HEK293 (cell line): ENCODE measurements at regions not wholly inside any gene's neighbourhood (a gene's known extent, or its start where the extent isn't known, plus 50 kb on each side); places are given as distances from the start of the nearest gene placed in this dataset.

Source experiments
- CTCF ChIA-PET: fragments of 350-600 bp; formaldehyde crosslinking; extraction: SDS; loops from one replicate; lab custom pipeline; 2021; ENCODE audit warnings: antibody characterized with exemption; lab: Yijun Ruan, JAX
- POLR2A ChIA-PET: fragments of 300-600 bp; formaldehyde crosslinking; extraction: SDS; loops from one replicate; lab custom pipeline; 2020; ENCODE audit warnings: antibody characterized with exemption, inconsistent platforms; lab: Yijun Ruan, JAX
- H3K27ac ChIP-seq: fragments of 200-500 bp; sonication (Bioruptor generic); 2 replicates; pipeline ENCODE4 v1.5.1; 2014; ENCODE audit warnings: low read depth, low read length, control low read depth, inconsistent platforms; ENCODE audit errors: extremely low read depth
- H3K36me3 ChIP-seq, 2 experiments: fragments of 200-500 bp in 1 of 2; sonication (Bioruptor generic) in 1 of 2; 1 replicate in 1 of 2; 2 replicates in 1 of 2; pipeline ENCODE4 v1.5.1; 2014 to 2017; ENCODE audit warnings: inconsistent platforms in 2 of 2, low read length in 2 of 2; ENCODE audit not compliant: control insufficient read depth in 2 of 2, insufficient read depth in 1 of 2
- H3K4me1 ChIP-seq: fragments of 200-500 bp; sonication (Bioruptor generic); 2 replicates; pipeline ENCODE4 v1.5.1; 2014; ENCODE audit warnings: mild to moderate bottlenecking, low read length, inconsistent platforms; ENCODE audit not compliant: control insufficient read depth, insufficient read depth
- H3K4me3 ChIP-seq: 2 replicates; pipeline ENCODE4 v1.5.1; 2011; ENCODE audit warnings: low read depth, mild to moderate bottlenecking, control low read depth, low read length, moderate library complexity
- H3K9me3 ChIP-seq: fragments of 200-500 bp; sonication (Bioruptor generic); 2 replicates; pipeline ENCODE4 v1.5.1; 2014; ENCODE audit warnings: low read depth, low read length, inconsistent platforms; ENCODE audit not compliant: control insufficient read depth, insufficient read depth
- GLI4 ChIP-seq: fragments of 450-650 bp; formaldehyde crosslinking; IDR thresholded peaks from 2 replicates; pipeline ENCODE4 v1.5.1; 2016; ENCODE audit warnings: missing biosample characterization, missing genetic modification characterization
- HOXA7 ChIP-seq: sonication (generic); formaldehyde crosslinking; IDR thresholded peaks from 2 replicates; pipeline ENCODE4 v1.8.1; 2022; ENCODE audit warnings: missing genetic modification reagents, borderline replicate concordance
- KLF7 ChIP-seq: fragments of 450-650 bp; formaldehyde crosslinking; IDR thresholded peaks from 2 replicates; pipeline ENCODE4 v1.5.1; 2016; ENCODE audit warnings: missing biosample characterization, missing genetic modification characterization, borderline replicate concordance
- YY1 ChIP-seq: fragments of 450-650 bp; formaldehyde crosslinking; IDR thresholded peaks from 2 replicates; pipeline ENCODE4 v1.5.1; 2018; ENCODE audit warnings: missing biosample characterization, missing genetic modification characterization
- YY2 ChIP-seq: fragments of 450-650 bp; formaldehyde crosslinking; IDR thresholded peaks from 2 replicates; pipeline ENCODE4 v1.5.1; 2016; ENCODE audit warnings: missing biosample characterization, missing genetic modification characterization
- ZBTB8A ChIP-seq: fragments of 450-650 bp; formaldehyde crosslinking; IDR thresholded peaks from 2 replicates; pipeline ENCODE4 v1.5.1; 2016; ENCODE audit warnings: missing biosample characterization, missing genetic modification characterization
- ZIC2 ChIP-seq: fragments of 450-650 bp; formaldehyde crosslinking; IDR thresholded peaks from 2 replicates; pipeline ENCODE4 v1.5.1; 2016; ENCODE audit warnings: missing biosample characterization, missing genetic modification characterization
- ZNF146 ChIP-seq: fragments of 450-650 bp; formaldehyde crosslinking; IDR thresholded peaks from 2 replicates; pipeline ENCODE4 v1.5.1; 2016; ENCODE audit warnings: missing biosample characterization, missing genetic modification characterization
- ZNF23 ChIP-seq: fragments of 450-650 bp; formaldehyde crosslinking; IDR thresholded peaks from 2 replicates; pipeline ENCODE4 v1.5.1; 2016; ENCODE audit warnings: missing biosample characterization, missing genetic modification characterization, borderline replicate concordance
- ZNF24 ChIP-seq: fragments of 450-650 bp; formaldehyde crosslinking; IDR thresholded peaks from 2 replicates; pipeline ENCODE4 v1.5.1; 2016; ENCODE audit warnings: missing biosample characterization, missing genetic modification characterization
- ZNF416 ChIP-seq: fragments of 450-650 bp; formaldehyde crosslinking; IDR thresholded peaks from 2 replicates; pipeline ENCODE4 v1.5.1; 2016; ENCODE audit warnings: missing biosample characterization, missing genetic modification characterization
- ZNF514 ChIP-seq: fragments of 450-650 bp; formaldehyde crosslinking; IDR thresholded peaks from 2 replicates; pipeline ENCODE4 v1.5.1; 2016; ENCODE audit warnings: missing biosample characterization, missing genetic modification characterization
- ZNF660 ChIP-seq: fragments of 450-650 bp; IDR thresholded peaks from 2 replicates; pipeline ENCODE4 v1.5.1; 2018; ENCODE audit warnings: missing biosample characterization, mild to moderate bottlenecking, missing genetic modification characterization
- ZNF704 ChIP-seq: fragments of 450-650 bp; formaldehyde crosslinking; IDR thresholded peaks from 2 replicates; pipeline ENCODE4 v1.5.1; 2016; ENCODE audit warnings: missing biosample characterization, missing genetic modification characterization
- ZNF76 ChIP-seq: fragments of 450-650 bp; formaldehyde crosslinking; IDR thresholded peaks from 2 replicates; pipeline ENCODE4; 2016; ENCODE audit warnings: low read depth, missing biosample characterization, missing genetic modification characterization, borderline replicate concordance
- ZNF830 ChIP-seq: fragments of 450-650 bp; IDR thresholded peaks from 2 replicates; pipeline ENCODE4 v1.5.0; 2018; ENCODE audit warnings: missing biosample characterization, missing genetic modification characterization, low read depth, mild to moderate bottlenecking, moderate library complexity
- ZSCAN16 ChIP-seq: fragments of 450-650 bp; formaldehyde crosslinking; IDR thresholded peaks from 2 replicates; pipeline ENCODE4 v1.5.1; 2016; ENCODE audit warnings: missing biosample characterization, missing genetic modification characterization
- ZSCAN30 ChIP-seq: fragments of 450-650 bp; IDR thresholded peaks from 2 replicates; pipeline ENCODE4 v1.5.1; 2018; ENCODE audit warnings: missing biosample characterization, mild to moderate bottlenecking, missing genetic modification characterization, moderate library complexity
- TF ChIP-seq, protein P1 (sequence below): fragments of 450-650 bp; formaldehyde crosslinking; IDR thresholded peaks from 2 replicates; pipeline ENCODE4 v1.5.1; 2016; ENCODE audit warnings: missing biosample characterization, missing genetic modification characterization
- TF ChIP-seq, protein P2 (sequence below): fragments of 450-650 bp; formaldehyde crosslinking; IDR thresholded peaks from 2 replicates; pipeline ENCODE4 v1.5.1; 2016; ENCODE audit warnings: missing biosample characterization, missing genetic modification characterization
- TF ChIP-seq, protein P3 (sequence below): fragments of 450-650 bp; formaldehyde crosslinking; IDR thresholded peaks from 2 replicates; pipeline ENCODE4 v1.5.1; 2017; ENCODE audit warnings: missing biosample characterization, missing genetic modification characterization
- TF ChIP-seq, protein P4 (sequence below): fragments of 450-650 bp; formaldehyde crosslinking; IDR thresholded peaks from 2 replicates; pipeline ENCODE4 v1.5.1; 2017; ENCODE audit warnings: missing biosample characterization, missing genetic modification characterization

DNA sequence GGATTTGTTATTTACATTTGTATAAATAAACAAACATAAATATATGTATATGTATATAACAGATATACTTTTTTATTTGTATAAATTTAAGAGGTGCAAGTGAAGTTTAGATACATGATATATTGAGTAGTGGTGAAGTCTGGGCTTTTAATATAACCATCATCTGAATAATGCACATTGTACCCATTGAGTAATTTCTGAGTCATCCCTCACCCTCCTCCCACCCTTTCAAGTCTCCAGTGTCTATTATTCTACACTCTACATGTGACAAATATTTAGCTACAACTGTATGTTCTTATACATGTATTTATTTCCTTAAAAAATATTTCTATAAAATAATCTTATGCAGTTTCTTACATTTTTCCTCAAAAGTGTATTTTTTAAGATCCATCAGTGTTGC, 358.7 kb upstream of the TFPI start (continued):
- TF ChIP-seq, protein P1, sequence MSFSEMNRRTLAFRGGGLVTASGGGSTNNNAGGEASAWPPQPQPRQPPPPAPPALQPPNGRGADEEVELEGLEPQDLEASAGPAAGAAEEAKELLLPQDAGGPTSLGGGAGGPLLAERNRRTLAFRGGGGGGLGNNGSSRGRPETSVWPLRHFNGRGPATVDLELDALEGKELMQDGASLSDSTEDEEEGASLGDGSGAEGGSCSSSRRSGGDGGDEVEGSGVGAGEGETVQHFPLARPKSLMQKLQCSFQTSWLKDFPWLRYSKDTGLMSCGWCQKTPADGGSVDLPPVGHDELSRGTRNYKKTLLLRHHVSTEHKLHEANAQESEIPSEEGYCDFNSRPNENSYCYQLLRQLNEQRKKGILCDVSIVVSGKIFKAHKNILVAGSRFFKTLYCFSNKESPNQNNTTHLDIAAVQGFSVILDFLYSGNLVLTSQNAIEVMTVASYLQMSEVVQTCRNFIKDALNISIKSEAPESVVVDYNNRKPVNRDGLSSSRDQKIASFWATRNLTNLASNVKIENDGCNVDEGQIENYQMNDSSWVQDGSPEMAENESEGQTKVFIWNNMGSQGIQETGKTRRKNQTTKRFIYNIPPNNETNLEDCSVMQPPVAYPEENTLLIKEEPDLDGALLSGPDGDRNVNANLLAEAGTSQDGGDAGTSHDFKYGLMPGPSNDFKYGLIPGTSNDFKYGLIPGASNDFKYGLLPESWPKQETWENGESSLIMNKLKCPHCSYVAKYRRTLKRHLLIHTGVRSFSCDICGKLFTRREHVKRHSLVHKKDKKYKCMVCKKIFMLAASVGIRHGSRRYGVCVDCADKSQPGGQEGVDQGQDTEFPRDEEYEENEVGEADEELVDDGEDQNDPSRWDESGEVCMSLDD (tag by site-specific recombination): no peak
- TF ChIP-seq, protein P2, sequence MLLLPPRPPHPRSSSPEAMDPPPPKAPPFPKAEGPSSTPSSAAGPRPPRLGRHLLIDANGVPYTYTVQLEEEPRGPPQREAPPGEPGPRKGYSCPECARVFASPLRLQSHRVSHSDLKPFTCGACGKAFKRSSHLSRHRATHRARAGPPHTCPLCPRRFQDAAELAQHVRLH: no peak

GRCh38 chr2:187915810-187916209, 361.6 kb upstream of the TFPI start:
- POLR2A ChIA-PET: no interaction called here
- no peaks in the 10 kb centered on the region for H3K36me3 ChIP-seq
- H3K27ac ChIP-seq: no peak overlapping the region
- H3K9me3 ChIP-seq: no peaks in the 10 kb centered on the region
- no peak overlapping the region for H3K4me3 ChIP-seq
- CTCF ChIA-PET: no interaction called here
- H3K4me1 ChIP-seq: no peaks in the 10 kb centered on the region
- TF ChIP-seq, protein P3, sequence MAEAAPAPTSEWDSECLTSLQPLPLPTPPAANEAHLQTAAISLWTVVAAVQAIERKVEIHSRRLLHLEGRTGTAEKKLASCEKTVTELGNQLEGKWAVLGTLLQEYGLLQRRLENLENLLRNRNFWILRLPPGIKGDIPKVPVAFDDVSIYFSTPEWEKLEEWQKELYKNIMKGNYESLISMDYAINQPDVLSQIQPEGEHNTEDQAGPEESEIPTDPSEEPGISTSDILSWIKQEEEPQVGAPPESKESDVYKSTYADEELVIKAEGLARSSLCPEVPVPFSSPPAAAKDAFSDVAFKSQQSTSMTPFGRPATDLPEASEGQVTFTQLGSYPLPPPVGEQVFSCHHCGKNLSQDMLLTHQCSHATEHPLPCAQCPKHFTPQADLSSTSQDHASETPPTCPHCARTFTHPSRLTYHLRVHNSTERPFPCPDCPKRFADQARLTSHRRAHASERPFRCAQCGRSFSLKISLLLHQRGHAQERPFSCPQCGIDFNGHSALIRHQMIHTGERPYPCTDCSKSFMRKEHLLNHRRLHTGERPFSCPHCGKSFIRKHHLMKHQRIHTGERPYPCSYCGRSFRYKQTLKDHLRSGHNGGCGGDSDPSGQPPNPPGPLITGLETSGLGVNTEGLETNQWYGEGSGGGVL: no peak
- no peak for TF ChIP-seq ZSCAN16
- no peak for TF ChIP-seq ZNF416
- no peak for TF ChIP-seq ZNF23 (tag by site-specific recombination)
- TF ChIP-seq ZNF660 (tag by site-specific recombination): no peak
- TF ChIP-seq YY1: no peak
- TF ChIP-seq, protein P4, sequence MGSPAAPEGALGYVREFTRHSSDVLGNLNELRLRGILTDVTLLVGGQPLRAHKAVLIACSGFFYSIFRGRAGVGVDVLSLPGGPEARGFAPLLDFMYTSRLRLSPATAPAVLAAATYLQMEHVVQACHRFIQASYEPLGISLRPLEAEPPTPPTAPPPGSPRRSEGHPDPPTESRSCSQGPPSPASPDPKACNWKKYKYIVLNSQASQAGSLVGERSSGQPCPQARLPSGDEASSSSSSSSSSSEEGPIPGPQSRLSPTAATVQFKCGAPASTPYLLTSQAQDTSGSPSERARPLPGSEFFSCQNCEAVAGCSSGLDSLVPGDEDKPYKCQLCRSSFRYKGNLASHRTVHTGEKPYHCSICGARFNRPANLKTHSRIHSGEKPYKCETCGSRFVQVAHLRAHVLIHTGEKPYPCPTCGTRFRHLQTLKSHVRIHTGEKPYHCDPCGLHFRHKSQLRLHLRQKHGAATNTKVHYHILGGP: no peak
- no peak for TF ChIP-seq HOXA7
- TF ChIP-seq ZNF704 (tag by site-specific recombination): no peak
- no peak for TF ChIP-seq GLI4
- no peak for TF ChIP-seq ZNF830
- TF ChIP-seq ZNF514 (tag by site-specific recombination): no peak
- no peak for TF ChIP-seq ZNF76 (tag by site-specific recombination)
- TF ChIP-seq ZBTB8A: no peak
- TF ChIP-seq KLF7: no peak
- no peak for TF ChIP-seq ZNF24 (tag by site-specific recombination)
- TF ChIP-seq ZNF146: no peak

GRCh38 chr2:187916799-187917198, 362.6 kb upstream of the TFPI start:
- no peaks in the 10 kb centered on the region for H3K36me3 ChIP-seq
- no peaks in the 10 kb centered on the region for H3K9me3 ChIP-seq
- POLR2A ChIA-PET: no interaction called here
- no peak for TF ChIP-seq ZSCAN30
- no peak for TF ChIP-seq YY2 (tag by site-specific recombination)
- TF ChIP-seq ZNF660 (tag by site-specific recombination): no peak
- no peak for TF ChIP-seq ZIC2 (tag by site-specific recombination)
- no peak overlapping the region for H3K4me3 ChIP-seq
- CTCF ChIA-PET: interaction anchor here (0.7 kb wide), 1 partner anchor 472 kb away, joined by 5 read pairs; no protein-coding TSS in a partner anchor
- H3K27ac ChIP-seq: no peak overlapping the region
- H3K4me1 ChIP-seq: no peaks in the 10 kb centered on the region
